B cell (primary cell): ENCODE measurements at regions not wholly inside any gene's neighbourhood (a gene's known extent, or its start where the extent isn't known, plus 50 kb on each side); places are given as distances from the start of the nearest gene placed in this dataset.

Source experiments
- EZH2 ChIP-seq: IDR thresholded peaks from 2 replicates; pipeline ENCODE4 v1.6.1; 2012; ENCODE audit warnings: borderline replicate concordance, low read depth, mild to moderate bottlenecking, moderate library complexity, low read length; ENCODE audit not compliant: insufficient read depth, poor library complexity, severe bottlenecking
- TF ChIP-seq, protein P1 (sequence below): fragments of 200-600 bp; IDR thresholded peaks from one replicate; pipeline ENCODE4 v1.8.0; 2022; ENCODE audit warnings: antibody characterized with exemption, mild to moderate bottlenecking

DNA sequence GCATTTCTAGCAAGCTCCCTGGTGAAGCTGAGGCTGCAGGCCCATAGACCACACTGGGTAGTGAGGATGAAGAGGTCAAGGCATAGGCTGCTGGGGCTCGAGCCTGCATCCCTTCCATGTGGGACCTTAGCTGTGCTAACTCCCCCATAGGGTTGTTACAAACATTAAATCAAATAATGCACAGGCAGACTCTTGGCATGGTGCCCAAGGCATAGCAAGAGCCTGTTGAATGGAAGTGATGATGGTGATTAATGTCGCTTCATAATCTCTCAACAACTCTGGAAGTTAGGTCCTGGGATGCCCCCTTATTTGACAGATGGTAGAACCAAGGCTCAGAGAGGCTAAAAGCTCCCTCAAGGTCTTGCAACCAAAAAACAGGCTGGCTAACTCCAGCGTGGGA, 283.9 kb upstream of the EEF2KMT start:
- TF ChIP-seq, protein P1, sequence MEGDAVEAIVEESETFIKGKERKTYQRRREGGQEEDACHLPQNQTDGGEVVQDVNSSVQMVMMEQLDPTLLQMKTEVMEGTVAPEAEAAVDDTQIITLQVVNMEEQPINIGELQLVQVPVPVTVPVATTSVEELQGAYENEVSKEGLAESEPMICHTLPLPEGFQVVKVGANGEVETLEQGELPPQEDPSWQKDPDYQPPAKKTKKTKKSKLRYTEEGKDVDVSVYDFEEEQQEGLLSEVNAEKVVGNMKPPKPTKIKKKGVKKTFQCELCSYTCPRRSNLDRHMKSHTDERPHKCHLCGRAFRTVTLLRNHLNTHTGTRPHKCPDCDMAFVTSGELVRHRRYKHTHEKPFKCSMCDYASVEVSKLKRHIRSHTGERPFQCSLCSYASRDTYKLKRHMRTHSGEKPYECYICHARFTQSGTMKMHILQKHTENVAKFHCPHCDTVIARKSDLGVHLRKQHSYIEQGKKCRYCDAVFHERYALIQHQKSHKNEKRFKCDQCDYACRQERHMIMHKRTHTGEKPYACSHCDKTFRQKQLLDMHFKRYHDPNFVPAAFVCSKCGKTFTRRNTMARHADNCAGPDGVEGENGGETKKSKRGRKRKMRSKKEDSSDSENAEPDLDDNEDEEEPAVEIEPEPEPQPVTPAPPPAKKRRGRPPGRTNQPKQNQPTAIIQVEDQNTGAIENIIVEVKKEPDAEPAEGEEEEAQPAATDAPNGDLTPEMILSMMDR = no peak
- no peak for TF ChIP-seq EZH2
